GM12874 (cell line): ENCODE measurements at regions not wholly inside any gene's neighbourhood (a gene's known extent, or its start where the extent isn't known, plus 50 kb on each side); places are given as distances from the start of the nearest gene placed in this dataset.

Experiments used
- CTCF ChIP-seq: IDR thresholded peaks from 2 replicates; pipeline ENCODE4 v1.5.1; 2011; ENCODE audit warnings: low read depth, mild to moderate bottlenecking, control low read depth, low read length, moderate library complexity; ENCODE audit not compliant: insufficient read depth

GRCh38 chr7:66571568-66571967, 57.1 kb upstream of the KCTD7 start:
- no peak for TF ChIP-seq CTCF

DNA sequence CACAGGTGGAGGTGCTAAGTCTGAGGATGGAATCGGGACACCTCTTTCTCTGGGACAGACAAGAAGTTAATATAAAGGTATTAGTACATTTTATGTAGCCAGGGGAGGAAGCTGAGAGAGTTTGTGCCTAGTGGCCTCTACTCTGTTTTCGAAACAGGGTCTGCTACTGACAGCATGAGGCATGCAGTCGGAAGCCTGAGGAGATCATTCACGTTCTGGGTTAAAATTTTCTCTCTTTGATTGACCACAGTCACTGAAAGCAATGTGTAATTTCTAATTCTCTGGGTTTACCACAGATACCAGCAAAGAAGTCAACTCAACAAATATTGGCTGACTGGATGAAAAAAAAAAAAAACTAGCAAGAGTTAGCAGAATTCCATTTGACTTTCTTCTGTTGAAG, 53.3 kb upstream of the KCTD7 start:
- no peak for TF ChIP-seq CTCF

- TF ChIP-seq CTCF = no peak
These were observed 52.0 kb upstream of the KCTD7 start for GRCh38 chr7:66576646-66577045.
